MCF 10A (cell line): ENCODE measurements at regions not wholly inside any gene's neighbourhood (a gene's known extent, or its start where the extent isn't known, plus 50 kb on each side); places are given as distances from the start of the nearest gene placed in this dataset.

Experiments
- BruUV-seq: library from RNA; stranded (reverse); fragments of 400-500 nt; replicated peaks from 2 replicates; lab custom pipeline; 2021; lab: Mats Ljungman, UMichigan
- CTCF ChIA-PET: fragments of 300-600 bp; sonication (Branson Sonifier 250); formaldehyde crosslinking; extraction: SDS; loops from one replicate; lab custom pipeline; 2021; ENCODE audit warnings: antibody characterized with exemption, inconsistent platforms; lab: Yijun Ruan, JAX
- POLR2A ChIA-PET: fragments of 300-600, 350-650 bp; sonication (Branson Sonifier 250); formaldehyde crosslinking; extraction: SDS; loops from one replicate; lab custom pipeline; 2020; ENCODE audit warnings: antibody characterized with exemption, inconsistent platforms; lab: Yijun Ruan, JAX
- DNase-seq: peaks from one replicate; pipeline ENCODE4 v3.0.0-alpha.2; 2018; ENCODE audit not compliant: unreplicated experiment
- H3K27ac Mint-ChIP-seq: one replicate; pipeline ENCODE4 v1.8.0; 2022; ENCODE audit warnings: mild to moderate bottlenecking, low read depth, mixed read lengths; ENCODE audit not compliant: unreplicated experiment
- H3K27me3 Mint-ChIP-seq: one replicate; pipeline ENCODE4 v1.8.0; 2022; ENCODE audit warnings: mixed read lengths; ENCODE audit not compliant: insufficient read depth, unreplicated experiment
- H3K36me3 Mint-ChIP-seq: one replicate; pipeline ENCODE4 v1.8.0; 2022; ENCODE audit warnings: mild to moderate bottlenecking, moderate library complexity, mixed read lengths; ENCODE audit not compliant: insufficient read depth, unreplicated experiment
- H3K4me1 Mint-ChIP-seq: one replicate; pipeline ENCODE4 v1.8.0; 2022; ENCODE audit warnings: mixed read lengths; ENCODE audit not compliant: insufficient read depth, unreplicated experiment
- H3K4me3 Mint-ChIP-seq: one replicate; pipeline ENCODE4 v1.8.0; 2022; ENCODE audit warnings: mild to moderate bottlenecking, moderate library complexity, mixed read lengths; ENCODE audit not compliant: unreplicated experiment
- H3K9me3 Mint-ChIP-seq: one replicate; pipeline ENCODE4 v1.8.0; 2022; ENCODE audit warnings: mixed read lengths; ENCODE audit not compliant: unreplicated experiment
- CTCF ChIP-seq: fragments of 200-600 bp; IDR thresholded peaks from one replicate; pipeline ENCODE4 v1.8.0; 2022; ENCODE audit warnings: antibody characterized with exemption, mild to moderate bottlenecking; ENCODE audit not compliant: unreplicated experiment
- intact Hi-C: fragments of 100-400 bp; cut with micrococcal nuclease; formaldehyde crosslinking; loops from 2 replicates; pipeline ENCODE4 v1.14.1; 2022

- ChIA-PET POLR2A (no interaction called here), CTCF (interaction anchor here (0.6 to 1.0 kb wide), 6 partner anchors 14 to 1549 kb away, joined by 3 to 7 read pairs (median 4); no protein-coding TSS in a partner anchor)
- Mint-ChIP-seq H3K4me1 (no peaks in the 10 kb centered on the region), H3K9me3 (no peaks in the 10 kb centered on the region), H3K27me3 (peaks cover 75% of the 10 kb centered on the region), H3K27ac (no peak overlapping the region), H3K4me3 (no peak overlapping the region), H3K36me3 (no peaks in the 10 kb centered on the region)
- BruUV-seq: no TSS peak
- intact Hi-C loops: no loop called here
- TF ChIP-seq CTCF: no peak
- DNase-seq: no peak
These were observed 187.7 kb upstream of the FOXD3 start for GRCh38 chr1:63134501-63135173.

- CTCF ChIA-PET: interaction anchor here (0.5 to 1.0 kb wide), 6 partner anchors 14 to 1600 kb away, joined by 3 to 7 read pairs (median 4); no protein-coding TSS in a partner anchor
- H3K36me3 Mint-ChIP-seq: no peaks in the 10 kb centered on the region
- BruUV-seq: no TSS peak
These were observed 187.2 kb upstream of the FOXD3 start for GRCh38 chr1:63135174-63135512.

GRCh38 chr1:63135801-63136200 lies 186.6 kb upstream of the FOXD3 start:
- intact Hi-C loops: no loop called here
- no peak for TF ChIP-seq CTCF
- ChIA-PET POLR2A (no interaction called here), CTCF (interaction anchor here (0.5 to 1.6 kb wide), 4 partner anchors 13 to 1601 kb away, joined by 3 to 7 read pairs (median 4); no protein-coding TSS in a partner anchor)
- Mint-ChIP-seq H3K9me3 (no peaks in the 10 kb centered on the region), H3K27ac (no peak overlapping the region), H3K27me3 (peaks cover 66% of the 10 kb centered on the region), H3K4me1 (no peaks in the 10 kb centered on the region), H3K4me3 (no peak overlapping the region), H3K36me3 (no peaks in the 10 kb centered on the region)
- DNase-seq: no peak
- no TSS peak for BruUV-seq

More at GRCh38 chr1:63135174-63135512, 187.2 kb upstream of the FOXD3 start:
- Mint-ChIP-seq H3K27me3 (peaks cover 73% of the 10 kb centered on the region), H3K4me3 (no peak overlapping the region), H3K9me3 (no peaks in the 10 kb centered on the region), H3K4me1 (no peaks in the 10 kb centered on the region), H3K27ac (no peak overlapping the region)
- intact Hi-C loops: no loop called here
- no peak for TF ChIP-seq CTCF
- DNase-seq: no peak
- POLR2A ChIA-PET: no interaction called here

GRCh38 chr1:63142001-63142400 lies 180.4 kb upstream of the FOXD3 start:
- H3K27ac Mint-ChIP-seq: no peak overlapping the region
- BruUV-seq: no TSS peak
- H3K9me3 Mint-ChIP-seq: no peaks in the 10 kb centered on the region
- peaks cover 15% of the 10 kb centered on the region for H3K27me3 Mint-ChIP-seq
- H3K4me3 Mint-ChIP-seq: no peak overlapping the region
- H3K4me1 Mint-ChIP-seq: no peaks in the 10 kb centered on the region
- POLR2A ChIA-PET: interaction anchor here (1.2 kb wide), 1 partner anchor 13 kb away, joined by 3 read pairs; no protein-coding TSS in a partner anchor
- H3K36me3 Mint-ChIP-seq: no peaks in the 10 kb centered on the region
- intact Hi-C loops: no loop called here
- no peak for DNase-seq
- no peak for TF ChIP-seq CTCF
- CTCF ChIA-PET: interaction anchor here (0.6 kb wide), 1 partner anchor 1259 kb away, joined by 3 read pairs; no protein-coding TSS in a partner anchor
